HG03095 (cell line): ENCODE measurements at regions not wholly inside any gene's neighbourhood (a gene's known extent, or its start where the extent isn't known, plus 50 kb on each side); places are given as distances from the start of the nearest gene placed in this dataset.

Experiments used
- ATAC-seq: cut with Tn5 transposase; IDR thresholded peaks from one replicate; pipeline ENCODE4 v1.9.1; 2021; ENCODE audit warnings: moderate library complexity; ENCODE audit not compliant: unreplicated experiment

DNA sequence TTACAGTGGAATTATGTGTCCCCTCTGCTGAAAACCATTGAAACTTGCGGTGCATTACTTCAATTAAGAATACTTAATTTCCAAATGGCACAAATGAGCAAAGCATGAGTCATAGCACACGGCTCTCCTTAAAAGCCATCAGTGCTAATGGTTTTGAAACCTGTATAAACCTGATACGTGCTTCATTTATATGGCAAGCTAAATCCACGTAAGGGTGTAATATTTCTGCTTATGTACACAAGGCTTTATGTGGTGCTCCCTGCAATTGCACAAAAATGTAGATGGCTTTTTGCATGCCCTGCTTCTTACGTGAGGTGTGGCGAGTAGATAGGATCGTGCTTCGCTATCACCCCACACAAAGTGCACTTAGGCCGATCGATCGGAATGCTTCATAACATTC, 840.9 kb downstream of the GALR1 start:
- ATAC-seq = no peak

DNA sequence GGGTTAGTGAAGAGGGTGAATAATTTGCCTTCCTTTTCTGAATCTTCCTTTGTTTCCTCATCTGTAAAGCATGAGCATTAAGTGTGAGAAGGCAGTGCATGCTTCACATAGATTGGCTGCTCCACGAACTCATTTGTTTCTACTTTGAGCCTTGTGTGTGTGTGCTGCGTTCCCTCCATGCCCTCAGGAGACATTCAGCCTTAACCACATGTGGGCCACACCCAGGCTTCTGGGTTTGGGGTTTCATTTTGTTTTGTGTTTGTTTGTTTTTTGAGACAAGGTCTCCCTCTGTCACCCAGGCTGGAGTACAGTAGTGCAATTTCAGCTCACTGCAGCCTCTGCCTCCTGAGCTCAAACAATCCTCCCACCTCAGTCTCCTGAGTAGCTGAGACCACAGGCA, 843.3 kb downstream of the GALR1 start:
- ATAC-seq = no peak

DNA sequence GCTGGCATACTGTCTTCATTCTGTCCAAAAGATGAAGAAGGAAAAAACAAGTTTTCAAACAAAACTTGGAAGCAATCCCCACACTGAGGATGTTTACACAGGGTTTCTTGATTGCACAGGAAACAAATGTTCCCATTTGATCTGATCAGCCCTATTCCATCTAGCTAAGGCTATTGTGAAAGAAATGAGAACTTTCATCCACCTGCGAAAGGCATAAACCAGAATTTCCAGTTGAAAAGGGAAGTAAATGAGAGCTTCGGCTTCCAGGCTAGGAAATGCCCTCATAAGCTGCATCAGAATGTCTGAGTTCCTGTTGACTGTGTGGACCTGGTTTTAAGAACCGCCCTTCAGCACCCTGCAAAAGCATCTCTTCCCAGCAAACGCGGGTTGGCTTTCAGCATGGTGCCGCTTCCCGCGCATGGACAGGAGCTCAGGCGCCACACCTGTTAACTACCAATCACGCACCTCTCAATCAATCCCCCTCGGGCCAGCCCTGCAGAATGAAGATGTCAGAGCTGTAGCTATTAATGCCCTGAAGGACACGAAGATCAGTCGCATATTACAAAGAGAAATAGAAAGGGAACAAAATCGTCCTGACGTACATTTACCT, 850.4 kb downstream of the GALR1 start:
- ATAC-seq = no peak

DNA sequence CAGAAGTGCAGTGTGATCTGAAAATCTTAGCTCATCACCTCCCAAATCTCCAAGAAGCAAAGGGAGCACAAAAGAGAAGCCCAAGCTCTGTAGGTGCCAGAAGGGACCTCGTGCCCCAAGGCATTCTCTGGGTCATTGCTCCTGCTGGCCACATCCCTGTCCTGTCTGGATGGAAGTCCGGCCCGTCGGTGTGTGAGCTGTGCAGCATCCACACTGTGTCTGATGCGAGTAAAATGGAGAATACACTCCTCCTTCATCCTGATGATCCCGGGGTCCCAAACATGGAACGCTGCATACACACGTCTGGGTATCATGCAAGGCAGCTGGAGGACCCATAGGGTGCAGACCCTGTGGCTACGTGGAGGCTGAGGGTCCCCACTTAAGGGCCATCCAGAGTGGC, 851.4 kb downstream of the GALR1 start:
- ATAC-seq = no peak

DNA sequence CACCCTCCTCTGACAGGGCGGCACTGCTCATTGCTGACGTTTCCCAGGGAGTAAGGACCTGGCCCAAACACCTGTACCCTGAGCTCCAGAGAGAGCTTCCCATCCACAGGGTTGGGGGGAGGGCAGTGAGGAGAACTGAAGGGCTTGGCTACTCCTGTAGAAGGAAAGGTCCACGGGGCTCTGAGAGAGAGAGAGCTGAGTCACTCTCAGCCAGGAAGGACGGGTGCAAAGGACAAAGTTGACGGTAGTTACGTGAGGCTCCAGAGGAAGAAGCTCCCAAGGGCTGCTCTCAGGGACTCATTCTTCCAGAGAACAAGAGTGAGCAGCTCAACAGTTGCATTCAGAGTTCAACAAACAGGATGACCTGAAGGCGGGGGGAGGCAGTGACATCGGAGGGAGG, 852.5 kb downstream of the GALR1 start:
- no peak for ATAC-seq

DNA sequence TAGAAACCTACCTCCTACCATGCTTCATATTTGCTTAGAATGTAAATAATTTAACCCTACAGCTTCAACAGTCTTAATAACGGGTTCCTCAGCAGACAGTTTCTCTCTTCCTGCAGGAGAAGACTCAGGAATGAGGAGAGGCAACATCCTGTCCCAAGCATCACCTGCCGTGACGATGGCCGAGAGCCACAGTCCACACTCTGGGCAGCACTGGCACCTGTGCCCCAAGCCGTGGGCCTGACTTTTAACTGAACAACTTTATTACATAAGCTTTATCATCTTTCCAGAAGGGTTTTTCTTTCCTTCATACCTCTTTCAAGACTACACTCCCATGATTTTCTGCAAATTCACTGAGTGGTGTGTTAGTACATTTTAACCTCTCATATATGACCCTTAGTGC, 856.0 kb downstream of the GALR1 start:
- ATAC-seq = no peak

DNA sequence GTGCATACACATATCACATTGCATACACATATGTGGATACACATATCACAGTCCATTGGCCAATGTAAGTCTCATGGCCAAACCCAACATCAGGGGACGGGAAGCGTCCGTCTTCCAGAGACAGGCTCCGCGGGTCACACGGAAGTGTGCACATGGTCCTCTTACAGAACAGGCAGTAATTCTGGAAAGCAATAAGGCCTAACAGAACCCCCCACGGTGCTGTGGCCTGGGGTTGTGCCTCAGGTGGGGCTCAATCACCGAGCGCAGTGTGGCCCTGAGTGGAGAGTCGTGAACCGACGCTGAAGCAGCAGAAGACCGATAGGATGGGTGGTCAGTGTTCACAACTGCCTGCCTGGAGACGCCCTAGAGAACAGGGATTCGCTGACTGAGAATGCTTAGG, 857.3 kb downstream of the GALR1 start:
- ATAC-seq = no peak

DNA sequence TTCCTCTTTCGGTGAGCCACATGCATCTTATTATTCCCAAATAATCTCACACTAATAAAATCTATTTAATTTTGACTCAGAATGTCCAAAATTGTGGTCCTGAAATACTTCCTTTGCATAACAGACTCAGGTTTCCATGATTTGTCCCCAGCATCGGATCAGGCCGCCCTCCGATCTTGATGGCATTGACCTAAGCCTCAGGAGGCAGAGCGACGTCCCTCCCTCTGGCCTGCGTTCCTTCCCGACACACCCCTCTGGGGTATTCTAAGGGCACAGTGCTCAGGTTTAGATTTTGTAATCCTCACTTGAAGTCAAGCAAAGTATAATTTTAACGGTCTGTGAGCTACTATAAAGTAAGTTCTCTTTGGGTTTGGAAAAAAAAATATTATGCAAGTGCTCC, 857.7 kb downstream of the GALR1 start:
- no peak for ATAC-seq

DNA sequence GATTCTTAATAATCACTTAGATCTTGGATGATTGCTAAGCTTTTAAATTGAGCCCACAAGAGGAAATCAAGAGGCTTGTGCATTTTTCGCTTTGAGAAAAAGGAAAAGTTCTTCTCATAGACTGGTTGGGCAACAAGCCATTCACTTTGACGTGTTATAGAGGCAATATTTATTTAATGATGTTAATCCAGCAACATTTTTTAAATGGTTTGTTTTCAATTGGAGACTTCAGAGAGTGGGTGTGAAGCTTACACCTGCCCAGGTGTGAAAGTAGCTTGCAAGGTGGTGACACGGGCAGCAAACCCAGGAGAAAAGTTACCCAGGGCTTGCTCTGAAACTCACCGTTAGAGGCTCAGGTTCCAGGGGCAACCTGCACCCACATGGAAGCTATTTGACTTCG, 858.9 kb downstream of the GALR1 start:
- no peak for ATAC-seq

DNA sequence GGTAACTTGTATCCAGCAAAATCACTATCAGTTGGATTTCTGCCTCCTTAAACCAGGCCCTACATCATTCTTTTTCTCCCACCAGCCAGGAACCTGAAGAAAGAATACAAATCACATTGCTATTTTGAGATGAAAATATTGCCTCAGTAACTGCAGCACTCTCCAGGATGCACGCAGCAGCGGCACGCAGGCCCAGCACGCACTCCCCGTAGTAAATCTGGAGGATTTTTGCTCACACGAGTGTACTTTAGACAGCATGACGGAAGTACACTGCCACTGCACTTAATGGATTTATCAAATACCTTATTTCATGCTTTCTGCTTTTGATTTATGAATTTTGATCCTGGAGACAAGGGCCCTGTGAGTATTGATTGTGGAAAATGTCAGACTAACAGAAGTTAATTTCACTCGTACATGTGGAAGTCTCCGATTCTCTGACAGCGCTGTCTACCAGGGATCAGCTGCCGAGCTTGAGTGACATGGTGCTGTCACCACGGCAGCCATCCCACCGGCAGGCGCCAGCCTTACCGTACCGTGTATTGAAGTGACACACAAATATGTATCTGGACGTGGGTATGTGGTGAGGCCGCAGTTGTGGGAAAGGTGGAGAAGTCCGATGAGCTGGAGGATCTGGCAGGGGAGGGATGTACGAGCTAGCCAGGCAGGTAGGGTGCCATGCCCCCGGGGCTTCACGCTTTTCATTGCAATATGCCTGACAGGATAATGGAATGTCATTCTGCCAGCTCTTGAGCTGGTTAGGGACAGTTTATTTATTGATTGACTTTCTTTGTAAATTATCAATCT, 863.7 kb downstream of the GALR1 start:
- ATAC-seq = no peak

DNA sequence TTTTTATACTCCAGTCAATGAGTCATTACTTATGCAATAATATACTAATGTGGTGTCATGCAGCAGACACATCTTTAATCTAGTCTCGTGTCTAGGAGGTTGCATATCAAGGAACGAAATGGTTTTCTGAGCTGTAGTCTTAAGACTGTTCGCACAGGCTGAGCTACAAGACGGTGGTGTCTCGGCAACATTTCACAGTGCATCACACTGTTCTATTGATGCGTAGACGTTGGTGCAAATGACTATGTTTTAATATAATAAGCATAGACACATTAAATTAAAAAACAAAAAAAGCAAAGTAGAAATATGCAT, 864.2 kb downstream of the GALR1 start:
- ATAC-seq = no peak

DNA sequence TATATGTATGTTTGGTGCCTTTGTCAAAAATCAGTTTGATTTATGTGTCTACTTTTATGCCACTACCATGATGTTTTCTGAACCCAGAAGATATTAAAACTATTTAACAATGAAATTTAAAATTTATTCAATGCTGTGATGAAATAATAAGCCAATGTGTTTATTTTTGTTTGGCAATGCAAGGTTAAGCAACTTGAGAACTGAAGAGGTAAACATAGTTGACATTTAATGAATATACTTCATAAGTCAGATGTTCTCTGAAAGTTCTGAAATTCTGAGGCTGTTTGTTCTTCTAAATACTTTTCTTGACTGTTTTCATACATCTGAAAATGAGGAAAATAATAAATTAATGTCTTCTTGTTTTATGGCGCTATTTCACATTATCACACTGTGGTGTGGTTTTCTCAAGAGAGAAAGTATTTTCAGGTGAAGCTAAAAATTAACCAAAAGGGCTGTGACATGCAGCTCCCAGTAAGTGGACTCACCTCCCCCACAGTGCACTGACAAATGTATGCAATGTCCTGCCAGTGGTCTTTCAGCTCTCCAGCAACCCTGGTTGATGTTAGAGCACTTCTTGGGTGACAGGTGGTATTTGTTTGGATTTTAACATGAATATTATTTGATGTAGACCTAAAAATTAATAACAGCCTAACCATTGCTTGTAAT, 863.6 kb upstream of the SALL3 start:
- no peak for ATAC-seq

DNA sequence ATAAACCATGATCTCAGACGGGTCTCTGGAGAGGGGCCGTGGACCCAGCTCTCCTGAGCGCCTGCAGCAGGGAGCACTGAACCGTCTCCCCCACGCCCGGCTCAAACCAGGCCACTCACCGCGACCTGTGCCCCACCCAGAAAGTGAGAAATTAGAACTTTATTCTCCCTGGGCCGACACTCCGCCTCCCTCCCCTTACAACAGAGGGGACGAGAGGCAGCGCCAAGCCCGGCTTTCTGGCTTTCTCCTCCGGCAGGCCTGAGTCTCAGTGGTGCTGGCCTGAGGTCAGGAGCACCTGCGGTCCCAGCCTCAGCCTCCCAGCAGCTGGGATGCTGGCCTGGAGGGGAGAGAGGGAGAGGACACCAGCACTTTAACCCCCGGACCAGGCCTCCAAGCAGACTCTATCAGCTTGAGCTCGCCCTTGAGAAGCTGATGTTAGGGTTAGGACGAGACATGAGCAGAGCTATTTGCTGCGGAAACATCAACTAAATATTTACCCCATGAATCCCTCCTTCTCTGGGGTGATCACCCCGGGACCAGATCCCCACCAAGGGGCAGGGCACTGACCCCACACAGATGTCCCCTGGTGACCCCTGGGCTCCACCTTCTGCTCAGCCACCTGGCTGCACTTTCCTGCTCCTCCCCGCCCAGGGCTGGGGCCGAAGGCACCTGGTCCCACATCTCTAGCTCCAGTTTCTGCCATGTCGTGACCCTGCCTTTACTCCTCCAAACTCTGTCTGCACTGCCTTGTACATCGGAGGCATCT, 856.3 kb upstream of the SALL3 start:
- no peak for ATAC-seq

DNA sequence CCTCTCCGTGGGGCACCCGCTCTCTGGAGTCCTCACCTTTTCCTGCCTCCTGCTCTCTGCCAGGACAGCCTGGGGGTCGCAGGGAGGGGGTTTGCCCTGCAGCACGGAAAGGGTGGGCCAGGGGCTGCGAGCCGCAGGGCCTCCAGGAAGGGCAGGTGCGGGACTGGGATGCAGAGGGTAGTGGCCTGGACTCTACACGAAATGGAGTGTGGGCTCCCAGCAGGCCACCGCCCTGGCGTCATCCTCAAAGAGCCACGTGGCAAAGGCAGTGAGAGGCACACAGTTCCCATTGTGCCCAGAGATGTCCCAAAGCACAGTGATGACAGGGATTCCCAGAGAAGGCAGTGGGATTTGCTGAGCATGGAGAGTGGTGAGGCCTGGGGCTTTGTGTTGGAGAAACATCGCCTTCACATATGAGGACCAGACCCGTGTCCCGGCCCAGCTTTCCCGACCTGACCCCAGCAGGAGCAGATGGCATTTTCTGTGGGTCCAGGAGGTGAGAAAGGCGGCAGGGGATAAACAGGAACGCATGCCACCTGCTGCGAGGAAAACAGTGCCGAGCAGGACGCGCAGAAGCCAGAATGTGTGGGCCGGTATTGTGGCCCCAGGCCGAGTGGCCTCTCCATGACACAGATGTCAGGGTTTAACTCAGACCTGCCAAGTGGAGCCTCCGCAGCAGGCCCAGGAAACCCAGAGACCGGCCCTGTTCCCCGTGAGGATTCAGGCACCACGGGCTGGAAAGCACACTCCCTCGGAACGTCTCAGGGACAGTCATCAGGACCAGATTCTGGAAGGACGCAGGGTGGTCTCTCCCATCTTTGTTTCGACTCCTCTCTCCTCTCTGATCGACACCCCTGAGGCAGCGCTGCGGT, 855.5 kb upstream of the SALL3 start:
- no peak for ATAC-seq

DNA sequence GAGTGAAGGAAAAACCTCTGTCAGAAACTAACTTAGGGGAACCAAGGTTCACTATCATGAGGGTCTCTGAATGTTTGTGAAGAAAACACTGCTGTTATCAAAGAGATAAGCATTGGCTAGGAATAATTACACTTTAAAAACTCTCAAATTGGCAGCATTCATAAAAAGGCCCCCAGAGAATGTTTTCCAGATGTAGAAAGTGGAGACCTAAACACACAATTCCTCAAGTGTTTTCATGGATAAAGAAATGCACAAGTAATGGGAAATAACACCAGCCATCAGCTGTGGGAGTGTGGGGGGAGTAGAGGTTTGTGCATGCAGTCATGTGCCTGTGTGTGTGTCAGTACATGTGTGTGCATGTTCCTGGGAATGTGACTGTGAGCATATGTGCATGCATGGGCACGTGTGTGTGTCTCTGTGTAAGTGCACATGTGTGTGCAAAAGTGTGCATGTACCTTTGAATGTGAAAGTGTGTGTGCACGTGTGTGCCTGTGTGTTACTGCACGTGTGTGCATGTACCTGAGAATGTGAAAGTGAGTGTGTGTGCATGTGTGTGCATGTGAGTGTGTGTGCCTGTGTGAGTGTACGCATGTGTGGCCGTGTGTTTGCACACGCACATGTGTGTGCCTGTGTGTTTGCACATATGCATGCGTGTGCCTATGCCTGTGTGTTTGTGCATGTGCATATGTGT, 854.3 kb upstream of the SALL3 start:
- ATAC-seq = no peak

DNA sequence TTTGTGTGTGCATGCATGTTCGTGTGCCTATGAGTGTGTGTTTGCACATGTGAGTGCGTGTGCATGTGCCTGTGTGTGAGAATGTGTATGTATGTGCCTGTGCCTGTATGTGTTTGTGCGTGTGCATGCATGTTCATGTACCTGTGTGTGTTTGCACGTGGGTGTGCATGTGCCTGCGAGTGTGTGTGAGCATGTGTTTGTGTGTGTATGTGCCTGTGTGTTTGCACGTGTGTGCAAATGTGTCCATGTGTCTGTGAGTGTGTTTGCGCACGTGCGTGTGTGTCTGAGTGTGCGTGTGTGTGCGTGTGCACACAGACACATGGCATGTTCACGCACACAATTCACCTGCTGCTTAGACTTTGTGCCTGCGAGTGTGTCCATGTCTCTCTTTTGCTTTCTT, 853.5 kb upstream of the SALL3 start:
- ATAC-seq = no peak

DNA sequence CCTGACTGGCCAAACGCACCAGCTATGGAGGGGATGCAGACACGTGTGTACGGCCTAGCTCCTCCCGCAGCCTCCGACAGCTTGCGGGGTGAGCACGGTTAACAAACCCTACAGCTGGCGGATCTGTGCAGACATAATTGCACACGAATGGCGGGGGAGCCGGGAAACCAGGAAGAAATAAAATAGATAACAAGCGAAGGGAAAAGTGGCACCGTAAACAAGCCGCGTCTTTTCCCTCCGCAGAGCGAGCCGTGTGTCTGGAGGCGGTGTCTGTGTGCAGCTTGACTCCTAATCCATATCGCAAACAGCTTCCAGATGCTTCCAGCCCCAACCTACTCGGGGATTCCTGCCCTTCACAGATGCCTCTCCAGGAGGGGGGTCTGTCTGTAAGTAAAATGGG, 853.1 kb upstream of the SALL3 start:
- ATAC-seq = no peak

DNA sequence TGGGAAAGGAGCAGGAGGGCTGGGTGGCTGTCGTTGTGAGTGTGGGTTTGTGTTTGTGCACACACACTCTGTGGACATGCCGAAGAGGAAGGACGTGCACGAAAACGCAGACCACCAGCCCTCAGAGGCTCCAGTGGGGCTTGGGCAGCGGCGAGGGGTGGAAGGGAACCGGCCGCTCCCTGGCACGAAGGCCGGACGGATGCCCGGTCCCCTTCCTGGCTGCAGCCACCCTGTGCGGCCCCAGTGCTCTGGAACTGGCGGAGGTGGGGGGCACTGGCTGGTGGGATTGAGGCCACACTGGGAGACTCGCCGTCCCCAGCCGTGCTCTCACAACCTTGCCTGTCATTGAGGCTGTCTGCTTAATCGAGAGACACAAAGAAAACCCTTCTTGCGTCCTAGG, 852.6 kb upstream of the SALL3 start:
- no peak for ATAC-seq

DNA sequence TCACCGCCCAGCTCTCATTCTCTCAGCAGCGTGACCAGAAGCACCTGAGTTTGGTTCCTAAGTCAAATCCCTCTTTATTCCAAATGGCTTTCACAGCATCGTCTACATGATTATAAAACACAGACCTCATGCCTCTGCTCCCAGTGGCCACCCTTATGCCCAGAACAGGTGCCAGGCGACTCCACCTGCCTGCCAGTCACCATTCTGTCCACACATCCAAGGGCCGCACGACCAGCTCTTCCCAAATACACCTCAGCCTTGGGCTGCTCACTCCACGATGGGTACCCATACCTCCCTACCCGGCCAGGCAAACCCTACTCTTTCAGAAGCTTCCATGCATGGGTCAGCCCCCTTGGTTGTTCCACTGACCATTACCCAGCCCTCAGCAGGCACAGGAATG, 851.6 kb upstream of the SALL3 start:
- ATAC-seq = no peak

DNA sequence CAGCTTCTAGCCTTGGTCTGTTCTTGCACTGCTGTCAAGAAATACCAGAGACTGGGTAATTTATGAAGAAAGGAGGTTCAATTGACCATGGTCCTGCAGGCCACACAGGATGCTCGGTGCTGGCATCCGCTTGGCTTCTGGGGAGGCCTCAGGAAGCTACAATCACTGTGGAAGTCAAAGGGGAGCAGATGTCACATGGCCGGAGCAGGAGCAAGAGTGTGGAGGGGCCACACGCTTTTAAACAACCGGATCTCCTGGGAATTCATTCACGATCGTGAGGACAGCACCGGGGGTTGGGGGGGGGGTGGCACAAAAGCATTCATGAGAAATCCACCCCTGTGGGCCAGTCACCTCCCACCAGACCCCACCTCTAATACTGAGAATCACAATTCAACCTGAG, 850.4 kb upstream of the SALL3 start:
- no peak for ATAC-seq
